RKO (cell line): ENCODE measurements at regions not wholly inside any gene's neighbourhood (a gene's known extent, or its start where the extent isn't known, plus 50 kb on each side); places are given as distances from the start of the nearest gene placed in this dataset.
"Not testable (repeated sequence)": the region's sequence is repeated elsewhere in the genome, so short reads cannot be mapped to it uniquely, and the experiment has no call there.

Experiments
- DNase-seq: peaks from one replicate; pipeline ENCODE4 v3.0.0-alpha.2; 2016; ENCODE audit warnings: low spot score

DNA sequence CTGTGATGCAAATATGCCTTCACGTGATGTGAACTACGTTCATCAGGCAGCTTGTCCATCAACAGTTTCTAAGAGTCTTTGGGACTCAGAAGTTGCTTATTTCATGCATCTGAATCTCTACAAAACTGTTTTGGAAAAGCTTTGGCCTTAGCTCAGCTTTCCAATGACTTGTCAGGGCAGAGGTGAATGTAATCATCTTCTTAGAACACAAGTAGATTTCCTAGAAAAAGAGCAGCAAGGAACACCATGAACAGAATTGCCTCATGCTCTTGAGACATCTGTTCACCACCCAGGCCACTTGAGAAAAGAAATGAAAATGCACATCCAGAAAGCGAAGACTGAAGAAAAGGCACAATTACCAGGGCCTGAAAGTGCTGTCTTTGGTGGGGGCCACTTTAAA lies 105.8 kb upstream of the PDHA1 start:
- no peak for DNase-seq

DNA sequence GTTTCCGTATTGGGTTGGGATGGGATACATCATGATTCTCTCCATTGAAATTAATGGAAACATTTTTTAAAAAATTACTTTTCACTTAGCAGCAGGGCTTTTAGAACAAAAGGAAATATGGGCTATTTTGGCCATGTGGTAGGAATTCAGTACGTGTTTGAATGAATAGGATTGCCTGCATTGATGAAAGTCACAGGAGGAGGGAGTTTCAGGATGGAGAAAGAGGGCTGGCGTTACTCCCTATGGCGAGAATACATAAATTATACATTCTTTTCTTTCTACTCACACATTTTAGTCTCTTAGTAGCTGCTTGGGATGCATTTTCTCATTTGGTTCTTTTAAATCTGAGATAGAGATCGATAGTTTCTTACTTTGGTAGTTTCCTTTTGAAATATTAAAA lies 100.3 kb upstream of the PDHA1 start:
- DNase-seq: no peak

GRCh38 chrX:19244921-19245320 lies 98.8 kb upstream of the PDHA1 start:
- not testable (repeated sequence) for DNase-seq

DNA sequence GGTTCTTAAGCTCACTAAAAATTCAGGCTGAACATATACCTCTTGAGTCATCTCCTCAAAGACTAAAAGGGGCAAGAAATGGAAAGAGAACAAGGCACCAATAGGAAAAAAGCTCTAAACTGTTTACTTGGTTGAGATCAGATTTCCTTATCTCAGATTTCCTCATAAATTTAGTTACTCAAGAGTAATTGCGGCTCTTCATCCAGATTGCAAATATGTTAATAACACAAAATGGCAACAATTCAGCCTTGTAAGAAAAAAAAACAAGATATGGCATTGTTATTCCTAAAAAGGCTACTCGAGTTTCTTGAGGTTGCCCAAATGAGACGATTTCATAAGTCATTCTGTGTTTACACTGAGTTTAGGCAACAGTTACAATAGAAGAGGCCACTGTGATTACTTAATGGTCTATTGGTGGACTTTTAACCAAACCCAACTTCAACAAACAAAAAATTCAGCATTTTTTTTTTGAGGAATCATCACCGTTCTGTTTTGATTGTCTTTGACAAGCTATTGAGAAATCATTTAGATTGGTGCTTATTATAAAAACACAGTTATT lies 97.9 kb upstream of the PDHA1 start:
- no peak for DNase-seq

DNA sequence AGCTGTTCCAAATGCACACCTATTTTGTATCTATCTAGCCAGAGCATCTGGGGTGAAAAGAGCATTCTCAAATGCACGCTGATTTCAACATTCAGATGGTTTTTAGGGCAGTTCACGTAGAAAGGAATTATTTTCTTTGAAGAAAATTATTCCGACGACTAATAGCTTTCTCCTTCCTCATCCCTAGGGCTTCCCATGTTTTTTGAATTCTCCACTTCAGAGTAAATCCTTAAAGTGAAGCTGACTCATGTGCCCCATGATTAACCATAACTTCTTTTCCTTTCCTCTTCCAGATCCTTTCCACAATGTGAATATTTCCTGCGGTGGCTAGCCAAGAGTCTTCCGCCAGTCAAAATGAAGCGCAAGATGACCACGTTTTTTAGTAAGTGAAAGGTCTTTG lies 86.7 kb upstream of the PDHA1 start:
- no peak for DNase-seq

GRCh38 chrX:19261026-19261425 lies 82.7 kb upstream of the PDHA1 start:
- DNase-seq: not testable (repeated sequence)

GRCh38 chrX:19270727-19271126 lies 73.0 kb upstream of the PDHA1 start:
- DNase-seq: no peak

- no peak for DNase-seq
Measured at GRCh38 chrX:19272452-19272851, 71.3 kb upstream of the PDHA1 start.

DNA sequence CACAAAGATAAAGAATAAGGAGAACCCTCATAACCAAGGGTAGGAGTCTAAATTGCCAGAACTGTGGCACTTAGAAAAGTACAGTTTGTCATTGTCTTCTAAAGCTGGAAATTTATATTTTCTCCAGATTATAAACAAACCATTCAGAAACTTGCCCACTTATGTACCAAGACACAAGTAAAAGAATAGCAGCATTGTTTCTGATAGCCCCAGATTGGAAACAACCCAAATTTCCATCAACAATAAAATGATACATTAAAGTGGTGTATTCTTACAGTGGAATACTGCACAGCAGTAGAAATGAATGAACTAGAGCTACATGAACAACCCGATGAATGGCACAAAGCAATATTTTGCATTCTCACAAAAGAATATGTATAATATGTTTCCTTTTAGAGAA lies 63.1 kb upstream of the PDHA1 start:
- DNase-seq: no peak

DNA sequence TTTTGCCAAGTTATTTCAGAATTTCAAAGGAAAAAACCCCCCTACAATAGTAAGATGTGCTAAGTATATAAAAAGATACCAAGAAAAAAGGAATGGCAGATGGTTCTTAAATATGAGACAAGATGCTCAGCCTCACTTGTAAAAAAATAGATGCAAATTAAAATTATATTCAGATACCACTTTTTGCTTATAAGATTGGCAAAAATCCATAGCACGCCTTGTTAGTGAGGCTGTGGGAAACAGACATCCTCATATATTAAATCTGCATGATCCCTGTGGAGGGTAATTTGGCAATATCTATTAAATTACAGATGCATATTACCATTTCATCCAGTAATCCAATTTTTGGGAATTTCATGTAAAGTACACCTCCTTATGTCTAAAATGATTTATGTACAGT lies 62.5 kb upstream of the PDHA1 start:
- DNase-seq: no peak

DNA sequence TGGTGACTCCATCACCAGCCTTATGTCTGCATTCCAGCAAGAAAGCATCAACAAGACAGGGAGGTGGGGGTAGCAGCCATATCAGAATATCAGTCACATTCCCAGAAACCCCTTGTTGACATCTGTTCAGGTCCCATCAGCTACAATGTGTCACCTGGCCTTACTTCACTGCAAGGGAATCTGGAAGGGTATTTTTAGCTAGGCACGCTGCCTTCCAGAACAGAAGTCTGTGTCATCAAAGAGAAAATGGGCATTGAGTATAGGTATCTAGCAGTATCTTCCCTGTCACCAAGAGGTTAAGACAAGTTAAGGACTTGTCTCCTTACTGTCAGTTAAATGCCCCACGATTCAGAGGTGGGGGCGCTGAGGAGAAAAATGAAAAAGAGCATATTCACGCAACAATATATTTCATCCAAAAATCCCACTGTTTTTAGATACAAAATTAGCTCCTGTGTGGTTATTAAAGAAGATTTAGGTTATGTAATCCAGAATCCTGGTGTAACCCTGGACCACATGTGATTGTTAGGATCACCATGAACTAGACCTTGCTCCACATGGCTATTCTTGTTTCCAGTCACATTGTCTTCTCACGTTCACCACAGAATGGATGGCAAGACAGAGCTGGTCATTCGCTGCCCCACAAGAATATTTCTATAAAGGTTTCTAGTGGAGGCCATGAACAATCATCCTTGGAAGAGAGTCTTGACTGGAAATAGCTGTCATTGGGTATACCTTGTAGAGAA lies 60.0 kb upstream of the PDHA1 start:
- DNase-seq: no peak

- no peak for DNase-seq
Measured at GRCh38 chrX:19285857-19286256, 57.9 kb upstream of the PDHA1 start.

DNA sequence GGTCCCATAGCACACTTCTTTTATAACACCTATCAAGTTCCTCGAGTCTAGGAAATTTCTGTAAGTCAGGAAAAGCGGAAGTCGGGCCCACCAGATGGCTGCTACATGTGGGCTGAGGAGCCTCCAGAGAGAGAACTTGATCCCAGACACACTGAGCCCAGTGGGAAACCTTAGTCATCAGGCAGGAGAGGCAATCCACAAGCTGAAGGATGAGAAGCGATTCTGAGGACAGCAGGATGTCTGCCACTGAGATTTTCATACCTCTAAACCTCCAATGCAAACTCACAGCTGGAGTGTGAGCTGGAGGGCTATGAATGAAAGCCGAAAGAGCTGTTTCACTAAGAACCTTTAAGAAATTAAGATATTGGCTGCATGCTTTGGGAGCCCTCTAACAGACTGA lies 52.6 kb upstream of the PDHA1 start:
- no peak for DNase-seq

DNA sequence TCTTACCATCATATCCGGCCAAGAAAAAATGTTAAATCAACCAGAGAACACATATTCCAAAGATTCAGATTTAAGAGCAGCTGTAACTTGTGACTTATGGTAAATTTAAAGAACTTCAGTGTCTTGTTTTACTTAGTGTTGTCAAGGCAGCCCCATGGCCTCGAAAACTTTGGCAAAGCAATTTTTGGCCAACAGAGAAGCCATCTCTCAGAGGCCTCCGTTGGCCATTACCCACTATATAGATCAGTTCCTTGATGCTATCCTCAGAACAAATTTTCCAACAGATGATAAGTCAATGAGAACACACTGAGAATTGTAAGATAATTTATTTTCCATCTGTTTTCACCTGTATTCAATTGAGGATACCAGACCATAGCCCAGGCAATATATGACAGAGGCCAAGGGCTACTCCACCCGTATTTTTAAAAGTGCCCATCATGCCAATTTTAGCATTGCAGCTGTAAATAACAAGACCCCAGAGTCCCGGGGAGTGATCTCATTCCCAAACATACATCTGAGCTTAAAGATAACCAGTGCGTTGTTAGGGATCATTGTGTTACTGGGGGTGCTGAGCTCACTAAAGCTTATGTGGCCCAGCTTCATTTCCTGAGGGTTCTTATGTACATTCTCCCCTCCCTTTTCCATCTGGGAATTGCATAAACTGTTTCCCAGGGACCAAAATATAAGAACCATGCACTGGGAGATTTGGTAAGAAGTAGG lies 50.0 kb upstream of the PDHA1 start:
- DNase-seq: no peak
